Prostate gland (tissue), 2 donors: ENCODE measurements at regions not wholly inside any gene's neighbourhood (a gene's known extent, or its start where the extent isn't known, plus 50 kb on each side); places are given as distances from the start of the nearest gene placed in this dataset.

ENCODE experiments used
- DNase-seq: peaks from one replicate; pipeline ENCODE4 v3.0.0-alpha.2; 2019; ENCODE audit warnings: low spot score
- H3K27ac ChIP-seq, 2 donors: fragments of 200-600 bp; sonication (generic); 2 replicates each; pipeline ENCODE4 v1.5.1; 2017 to 2019
- H3K27me3 ChIP-seq: fragments of 200-600 bp; sonication (generic); replicated peaks from 2 replicates; pipeline ENCODE4 v1.5.1; 2019; ENCODE audit not compliant: insufficient read depth
- H3K36me3 ChIP-seq, 2 donors: fragments of 200-600 bp; sonication (generic); 1 replicate in 1 of 2; 2 replicates in 1 of 2; pipeline versions ENCODE4 v1.5.1 to v1.8.1; 2017 to 2019
- H3K4me1 ChIP-seq: fragments of 200-600 bp; sonication (generic); replicated peaks from 2 replicates; pipeline ENCODE4 v1.5.1; 2019
- H3K4me3 ChIP-seq, 2 donors: fragments of 200-600 bp; sonication (generic); 2 replicates each; pipeline ENCODE4 v1.5.1; 2017 to 2019
- H3K9me3 ChIP-seq: fragments of 200-600 bp; sonication (generic); 2 replicates; pipeline ENCODE4 v1.5.1; 2017
- POLR2A ChIP-seq: fragments of 450-650 bp; IDR thresholded peaks from one replicate; pipeline ENCODE4 v1.6.1; 2016; ENCODE audit warnings: antibody characterized with exemption, mild to moderate bottlenecking
- POLR2AphosphoS5 ChIP-seq: sonication (generic); formaldehyde crosslinking; IDR thresholded peaks from one replicate; pipeline ENCODE4 v1.6.1; 2017; ENCODE audit warnings: antibody characterized with exemption
- WGBS: methylation state at CpG from one replicate; pipeline ENCODE4 v1.1.5; 2018; 5-methylcytosine and 5-hydroxymethylcytosine counted together
- intact Hi-C: fragments of 100-400 bp; cut with DNase I; formaldehyde crosslinking; loops from one replicate; pipeline ENCODE4 v1.14.2; 2022
- TF ChIP-seq, protein P1 (sequence below), 4 experiments: fragments of 200-600 bp in 2 of 4; fragments of 450-650 bp in 2 of 4; sonication (generic) in 2 of 4; IDR thresholded peaks; 1 replicate in 3 of 4; 2 replicates in 1 of 4; pipeline ENCODE4 v1.5.1; 2016 to 2019; ENCODE audit warnings: antibody characterized with exemption in 4 of 4, mild to moderate bottlenecking in 2 of 4, moderate library complexity in 2 of 4

DNA sequence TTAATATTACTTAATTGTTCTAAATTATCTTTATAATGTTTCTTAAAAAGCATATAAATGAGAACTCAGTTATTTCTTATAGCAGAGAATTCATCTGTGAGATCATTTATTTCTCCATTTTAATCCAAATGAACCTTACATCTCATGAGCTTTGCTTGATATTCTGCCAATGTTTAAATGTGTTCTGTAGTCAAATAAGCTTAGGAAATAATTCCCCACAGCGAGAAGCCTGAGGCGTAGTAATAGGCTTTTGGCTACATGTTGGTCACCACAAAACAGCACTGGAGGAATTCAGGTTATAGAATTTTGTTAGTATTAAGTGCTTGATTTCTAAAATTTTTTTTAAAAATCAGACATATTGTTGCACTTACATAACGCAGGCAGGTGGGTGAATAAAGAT, 585.3 kb upstream of the RORB start:
- Histone ChIP-seq H3K9me3 (no peaks in the 10 kb centered on the region), H3K36me3 (no peaks in the 10 kb centered on the region), H3K27me3 (no peaks in the 10 kb centered on the region), H3K4me1 (no peaks in the 10 kb centered on the region), H3K27ac (no peak overlapping the region), H3K4me3 (no peak overlapping the region)
- DNase-seq = no peak
- 85% methylated on average over 3 of the region's 3 CpGs for WGBS
- TF ChIP-seq POLR2A (no peak), POLR2AphosphoS5 (no peak)
- TF ChIP-seq, protein P1, sequence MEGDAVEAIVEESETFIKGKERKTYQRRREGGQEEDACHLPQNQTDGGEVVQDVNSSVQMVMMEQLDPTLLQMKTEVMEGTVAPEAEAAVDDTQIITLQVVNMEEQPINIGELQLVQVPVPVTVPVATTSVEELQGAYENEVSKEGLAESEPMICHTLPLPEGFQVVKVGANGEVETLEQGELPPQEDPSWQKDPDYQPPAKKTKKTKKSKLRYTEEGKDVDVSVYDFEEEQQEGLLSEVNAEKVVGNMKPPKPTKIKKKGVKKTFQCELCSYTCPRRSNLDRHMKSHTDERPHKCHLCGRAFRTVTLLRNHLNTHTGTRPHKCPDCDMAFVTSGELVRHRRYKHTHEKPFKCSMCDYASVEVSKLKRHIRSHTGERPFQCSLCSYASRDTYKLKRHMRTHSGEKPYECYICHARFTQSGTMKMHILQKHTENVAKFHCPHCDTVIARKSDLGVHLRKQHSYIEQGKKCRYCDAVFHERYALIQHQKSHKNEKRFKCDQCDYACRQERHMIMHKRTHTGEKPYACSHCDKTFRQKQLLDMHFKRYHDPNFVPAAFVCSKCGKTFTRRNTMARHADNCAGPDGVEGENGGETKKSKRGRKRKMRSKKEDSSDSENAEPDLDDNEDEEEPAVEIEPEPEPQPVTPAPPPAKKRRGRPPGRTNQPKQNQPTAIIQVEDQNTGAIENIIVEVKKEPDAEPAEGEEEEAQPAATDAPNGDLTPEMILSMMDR (IDR thresholded peaks at IDR 0.05) = no peak
- intact Hi-C loops = no loop called here

DNA sequence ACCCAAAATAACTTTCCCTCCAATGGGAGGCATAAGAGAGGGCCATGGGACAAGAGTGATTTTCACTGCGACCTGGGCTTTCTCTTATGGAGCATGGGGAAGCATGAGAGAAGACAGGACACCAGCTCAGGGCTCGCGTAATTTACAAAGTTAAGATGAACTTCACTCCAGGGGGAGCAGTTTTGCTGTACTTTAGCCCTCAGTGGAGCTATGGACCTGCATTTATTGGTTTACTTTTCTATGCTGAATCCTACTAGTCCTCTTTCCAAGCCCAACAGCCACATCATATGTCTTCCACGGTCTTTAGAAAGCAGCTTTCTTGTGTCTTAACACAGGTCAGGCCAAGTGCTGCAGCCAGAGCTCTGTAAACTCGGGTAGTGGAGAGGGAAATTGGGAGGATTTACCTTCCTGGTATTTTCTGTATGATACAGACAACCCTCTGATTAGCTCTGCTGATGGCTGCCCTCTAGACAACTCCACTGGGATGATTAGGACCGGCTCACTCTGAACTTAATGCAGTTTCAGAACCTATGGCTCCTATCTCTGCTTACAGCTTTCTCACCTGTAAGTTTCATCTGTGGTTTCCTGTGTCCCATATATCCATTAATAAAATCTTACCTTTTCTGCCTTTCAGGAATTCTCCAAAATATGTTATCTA, 581.0 kb upstream of the RORB start:
- no peaks in the 10 kb centered on the region for H3K27me3 ChIP-seq
- H3K27ac ChIP-seq = no peak overlapping the region
- no peak for DNase-seq
- intact Hi-C loops = no loop called here
- no peak overlapping the region for H3K4me3 ChIP-seq
- WGBS = 47% methylated on average over 6 of the region's 6 CpGs
- no peaks in the 10 kb centered on the region for H3K9me3 ChIP-seq
- no peaks in the 10 kb centered on the region for H3K36me3 ChIP-seq
- TF ChIP-seq, protein P1 (IDR thresholded peaks at IDR 0.05) = no peak
- TF ChIP-seq POLR2AphosphoS5 (no peak), POLR2A (no peak)
- H3K4me1 ChIP-seq = no peaks in the 10 kb centered on the region

DNA sequence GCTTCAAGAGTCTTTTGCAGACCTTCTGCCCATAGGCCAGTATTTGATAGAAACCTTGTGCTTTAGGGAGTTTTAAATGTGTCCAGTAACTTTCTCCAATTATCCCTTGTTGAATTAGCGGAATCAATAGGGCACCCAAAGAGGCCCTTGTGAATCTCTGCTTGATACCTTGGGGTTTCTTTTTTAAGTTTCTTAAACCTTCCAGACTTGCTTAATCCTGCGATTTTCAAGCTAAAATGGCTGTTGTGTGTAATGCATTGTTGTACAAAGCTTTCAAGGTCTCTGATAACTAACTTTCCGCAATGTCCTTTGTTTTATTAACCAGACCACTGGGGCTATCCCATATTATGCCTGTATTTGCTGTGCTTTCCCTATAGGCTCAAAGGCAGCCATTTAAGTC, 577.4 kb upstream of the RORB start:
- H3K4me1 ChIP-seq = no peaks in the 10 kb centered on the region
- no peak for DNase-seq
- WGBS = 96% methylated on average over 3 of the region's 3 CpGs
- intact Hi-C loops = no loop called here
- H3K27me3 ChIP-seq = no peaks in the 10 kb centered on the region
- no peaks in the 10 kb centered on the region for H3K9me3 ChIP-seq
- TF ChIP-seq, protein P1 (IDR thresholded peaks at IDR 0.05) = no peak
- no peak for TF ChIP-seq POLR2AphosphoS5
- no peaks in the 10 kb centered on the region for H3K36me3 ChIP-seq
- H3K27ac ChIP-seq = no peak overlapping the region
- no peak overlapping the region for H3K4me3 ChIP-seq

DNA sequence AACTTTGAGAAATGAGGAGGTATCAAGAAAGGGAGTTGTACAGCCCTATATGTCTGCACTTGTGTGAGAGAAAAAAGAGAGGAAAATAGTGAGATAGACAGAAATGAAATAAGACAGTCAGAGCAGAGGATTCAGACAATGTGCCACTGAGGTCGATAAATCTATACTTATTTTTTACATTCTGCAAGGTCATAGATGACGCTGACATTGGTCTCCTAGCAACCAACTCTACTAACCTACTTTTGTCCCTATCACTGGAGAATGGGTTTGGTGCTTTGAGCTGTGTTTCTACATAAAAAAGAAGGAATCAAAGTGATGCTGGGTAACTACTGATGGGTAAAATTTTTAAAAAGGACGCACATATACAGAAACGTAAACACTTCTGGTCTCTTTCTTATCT, 573.3 kb upstream of the RORB start:
- Histone ChIP-seq H3K4me1 (no peaks in the 10 kb centered on the region), H3K9me3 (no peaks in the 10 kb centered on the region), H3K27me3 (no peaks in the 10 kb centered on the region), H3K27ac (no peak overlapping the region), H3K4me3 (no peak overlapping the region), H3K36me3 (no peaks in the 10 kb centered on the region)
- no peak for DNase-seq
- TF ChIP-seq, protein P1 (IDR thresholded peaks at IDR 0.05) = no peak
- TF ChIP-seq POLR2AphosphoS5 (no peak), POLR2A (no peak)
- intact Hi-C loops = no loop called here
- WGBS = 82% methylated on average over 4 of the region's 4 CpGs

DNA sequence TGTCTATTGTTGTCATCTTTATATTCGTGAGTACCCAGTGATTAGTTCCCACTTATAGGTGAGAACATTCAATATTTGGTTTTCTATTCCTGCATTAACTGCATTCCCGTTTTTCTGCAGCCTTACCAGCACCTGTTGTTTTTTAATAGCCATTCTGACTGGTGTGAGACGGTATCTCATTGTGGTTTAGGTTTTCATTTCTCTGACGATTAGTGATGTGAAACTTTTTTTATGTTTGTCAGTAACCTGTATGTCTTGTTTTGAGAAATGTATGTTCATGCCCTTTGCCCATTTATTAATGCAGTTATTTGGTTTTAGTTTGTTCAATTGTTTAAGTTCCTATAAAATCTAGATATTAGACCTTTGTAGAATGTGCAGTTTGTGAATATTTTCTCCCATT, 546.0 kb upstream of the RORB start:
- WGBS = 36% methylated on average over 4 of the region's 4 CpGs
- H3K9me3 ChIP-seq = no peaks in the 10 kb centered on the region
- no peak for TF ChIP-seq POLR2AphosphoS5
- TF ChIP-seq POLR2A = no peak
- TF ChIP-seq, protein P1 (IDR thresholded peaks at IDR 0.05) = no peak
- H3K27me3 ChIP-seq = no peaks in the 10 kb centered on the region
- no peaks in the 10 kb centered on the region for H3K4me1 ChIP-seq
- no peak overlapping the region for H3K4me3 ChIP-seq
- intact Hi-C loops = no loop called here
- no peaks in the 10 kb centered on the region for H3K36me3 ChIP-seq
- no peak overlapping the region for H3K27ac ChIP-seq
- DNase-seq = no peak
